Skeletal muscle satellite cell (primary cell): ENCODE measurements at regions not wholly inside any gene's neighbourhood (a gene's known extent, or its start where the extent isn't known, plus 50 kb on each side); places are given as distances from the start of the nearest gene placed in this dataset.

Source experiments
- H3K27me3 ChIP-seq: 2 replicates; pipeline ENCODE4 v1.7.0; 2013; ENCODE audit warnings: low read length; ENCODE audit not compliant: control insufficient read depth, insufficient read depth
- H3K36me3 ChIP-seq: 2 replicates; pipeline ENCODE4 v1.7.0; 2013; ENCODE audit warnings: mild to moderate bottlenecking, control low read depth, low read length; ENCODE audit not compliant: insufficient read depth
- H3K4me1 ChIP-seq: 2 replicates; pipeline ENCODE4 v1.7.0; 2013; ENCODE audit warnings: low read length; ENCODE audit not compliant: control insufficient read depth, insufficient read depth
- H3K4me2 ChIP-seq: 2 replicates; pipeline ENCODE4 v1.7.0; 2013; ENCODE audit warnings: mild to moderate bottlenecking, low read length
- H3K4me3 ChIP-seq: 2 replicates; pipeline ENCODE4 v1.7.0; 2013; ENCODE audit warnings: low read length
- H3K9ac ChIP-seq: 2 replicates; pipeline ENCODE4 v1.7.0; 2013; ENCODE audit warnings: mild to moderate bottlenecking, low read depth, low read length, moderate library complexity
- H3K9me3 ChIP-seq: replicated peaks from 2 replicates; pipeline ENCODE4 v1.7.0; 2013; ENCODE audit warnings: mild to moderate bottlenecking, control low read depth, low read length

DNA sequence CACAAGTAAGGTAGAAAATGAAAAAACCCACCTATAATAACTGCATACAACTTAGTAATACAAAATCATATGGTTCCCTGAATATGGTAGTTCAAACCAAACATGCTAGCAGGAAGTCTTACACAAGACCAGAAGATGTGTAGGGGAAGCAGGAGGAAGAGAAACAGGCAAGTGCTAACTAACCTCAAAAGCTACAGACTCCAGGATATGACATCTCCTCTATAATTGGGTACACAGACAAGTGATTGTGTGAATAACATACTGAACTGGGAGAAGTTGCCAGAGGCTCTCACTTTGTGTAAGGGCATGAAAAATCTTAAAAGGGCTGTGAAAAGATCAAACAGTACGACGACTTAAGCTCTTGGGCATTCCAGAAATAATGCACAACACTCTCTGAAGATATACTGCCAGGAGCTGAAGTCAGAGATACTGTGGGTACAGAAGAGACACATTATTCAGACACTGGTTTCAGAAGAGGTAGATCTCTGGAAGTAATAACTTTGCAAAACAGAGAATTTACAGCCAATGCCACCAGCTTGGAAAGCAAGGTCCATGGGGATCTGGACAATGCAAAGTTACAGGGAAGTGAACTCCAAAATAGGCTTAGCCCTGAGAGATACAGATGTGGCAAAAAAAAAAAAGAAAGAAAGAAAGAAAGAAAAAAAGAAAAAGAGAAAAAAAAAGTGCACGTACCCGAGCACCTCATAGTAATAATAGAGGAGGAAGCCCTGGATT is 767.2 kb downstream of the TNS3 start:
- no peaks in the 10 kb centered on the region for H3K9me3 ChIP-seq
- H3K36me3 ChIP-seq = no peaks in the 10 kb centered on the region
- peaks cover 26% of the 10 kb centered on the region for H3K4me1 ChIP-seq
- no peak overlapping the region for H3K4me2 ChIP-seq
- no peak overlapping the region for H3K9ac ChIP-seq
- no peaks in the 10 kb centered on the region for H3K27me3 ChIP-seq
- H3K4me3 ChIP-seq = no peak overlapping the region

DNA sequence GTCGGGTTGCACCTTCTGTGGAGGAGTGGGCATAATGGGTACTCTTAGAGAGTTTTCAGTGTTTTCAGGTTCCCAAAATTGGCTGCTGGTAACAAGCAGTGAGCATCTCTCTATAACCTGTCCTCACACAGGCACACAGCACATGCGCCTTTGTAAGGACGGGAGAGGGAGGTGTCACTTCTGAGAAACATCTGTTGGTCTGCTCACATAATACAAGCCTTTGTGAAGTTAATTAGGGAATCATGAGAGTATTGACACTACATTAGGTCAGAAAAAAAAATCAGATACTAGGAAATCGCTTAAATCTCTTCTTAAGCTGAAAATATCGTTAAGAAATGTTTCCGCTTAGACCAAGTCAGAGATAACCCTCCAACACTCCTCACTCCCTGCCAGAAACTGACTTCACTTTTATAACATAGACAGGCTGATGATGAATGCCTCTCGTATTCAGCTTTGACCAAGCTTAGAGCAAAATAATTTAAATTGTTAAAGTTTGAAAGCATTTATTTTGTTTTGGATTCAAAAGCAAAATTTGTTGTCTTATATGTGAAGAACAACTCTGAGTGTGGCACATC is 769.7 kb downstream of the TNS3 start:
- Histone ChIP-seq H3K4me1 (peaks cover 26% of the 10 kb centered on the region), H3K9ac (peak overlapping the region; percentile 35), H3K27me3 (no peaks in the 10 kb centered on the region), H3K4me3 (no peak overlapping the region), H3K36me3 (no peaks in the 10 kb centered on the region), H3K9me3 (no peaks in the 10 kb centered on the region), H3K4me2 (peak overlapping the region; percentile 58)

- no peaks in the 10 kb centered on the region for H3K27me3 ChIP-seq
- peak overlapping the region; percentile 69 for H3K9ac ChIP-seq
- H3K4me2 ChIP-seq = peak overlapping the region; percentile 58
- peaks cover 25% of the 10 kb centered on the region for H3K4me1 ChIP-seq
- H3K4me3 ChIP-seq = no peak overlapping the region
- H3K36me3 ChIP-seq = no peaks in the 10 kb centered on the region
- H3K9me3 ChIP-seq = no peaks in the 10 kb centered on the region
These were observed 770.4 kb downstream of the TNS3 start for GRCh38 chr7:46811529-46811928.

GRCh38 chr7:46810986-46811385 is 770.9 kb downstream of the TNS3 start:
- Histone ChIP-seq H3K9ac (peak overlapping the region; percentile 69), H3K36me3 (no peaks in the 10 kb centered on the region), H3K9me3 (no peaks in the 10 kb centered on the region), H3K4me3 (no peak overlapping the region), H3K27me3 (no peaks in the 10 kb centered on the region), H3K4me1 (peaks cover 22% of the 10 kb centered on the region), H3K4me2 (peak overlapping the region; percentile 58)

DNA sequence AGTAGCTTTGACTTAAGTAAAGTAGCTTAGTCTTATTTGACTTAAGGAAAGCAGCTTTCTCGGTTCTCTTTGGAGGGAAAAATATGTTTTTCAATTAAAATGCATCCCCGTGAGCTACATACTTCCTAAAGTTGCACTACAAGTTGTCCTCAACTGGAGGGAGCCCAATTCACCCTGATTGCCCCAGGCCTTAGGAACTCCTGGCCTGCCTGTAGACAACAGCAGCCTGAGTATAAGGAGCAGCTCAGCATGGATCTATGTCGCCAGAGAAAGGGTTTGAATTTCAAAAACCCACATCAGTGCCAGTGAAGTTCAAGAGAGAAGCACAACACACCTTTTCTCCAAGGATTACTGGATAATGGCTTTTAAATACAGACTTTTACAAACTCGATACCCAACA is 772.0 kb downstream of the TNS3 start:
- Histone ChIP-seq H3K9me3 (no peaks in the 10 kb centered on the region), H3K9ac (no peak overlapping the region), H3K4me1 (peaks cover 22% of the 10 kb centered on the region), H3K4me2 (no peak overlapping the region), H3K27me3 (no peaks in the 10 kb centered on the region), H3K36me3 (no peaks in the 10 kb centered on the region), H3K4me3 (no peak overlapping the region)

DNA sequence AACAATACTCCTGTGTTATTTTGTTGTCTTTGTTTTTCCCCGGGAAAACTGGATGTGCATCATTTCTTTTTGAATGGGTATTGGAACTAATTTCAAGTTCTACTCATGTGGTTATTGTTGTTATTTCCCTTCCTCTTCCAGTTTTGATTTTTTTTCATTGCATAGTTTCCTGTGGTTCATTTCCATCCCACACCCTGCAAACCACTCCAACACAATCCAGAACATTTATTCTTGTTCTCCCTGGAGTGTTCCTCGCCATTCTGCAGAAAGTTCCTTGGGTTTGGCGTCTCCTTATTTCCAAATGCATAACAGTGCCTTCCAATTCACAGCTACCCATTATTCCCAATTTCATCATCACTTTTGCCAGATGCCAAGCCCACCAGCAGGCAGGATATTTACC is 775.1 kb downstream of the TNS3 start:
- no peak overlapping the region for H3K4me3 ChIP-seq
- H3K4me2 ChIP-seq = no peak overlapping the region
- no peaks in the 10 kb centered on the region for H3K36me3 ChIP-seq
- no peaks in the 10 kb centered on the region for H3K27me3 ChIP-seq
- H3K4me1 ChIP-seq = peaks cover 11% of the 10 kb centered on the region
- H3K9me3 ChIP-seq = no peaks in the 10 kb centered on the region
- no peak overlapping the region for H3K9ac ChIP-seq

GRCh38 chr7:46802479-46802878 is 779.4 kb downstream of the TNS3 start:
- H3K4me3 ChIP-seq = no peak overlapping the region
- no peak overlapping the region for H3K4me2 ChIP-seq
- no peak overlapping the region for H3K9ac ChIP-seq
- no peaks in the 10 kb centered on the region for H3K27me3 ChIP-seq
- H3K36me3 ChIP-seq = no peaks in the 10 kb centered on the region
- H3K9me3 ChIP-seq = no peaks in the 10 kb centered on the region
- H3K4me1 ChIP-seq = no peaks in the 10 kb centered on the region

DNA sequence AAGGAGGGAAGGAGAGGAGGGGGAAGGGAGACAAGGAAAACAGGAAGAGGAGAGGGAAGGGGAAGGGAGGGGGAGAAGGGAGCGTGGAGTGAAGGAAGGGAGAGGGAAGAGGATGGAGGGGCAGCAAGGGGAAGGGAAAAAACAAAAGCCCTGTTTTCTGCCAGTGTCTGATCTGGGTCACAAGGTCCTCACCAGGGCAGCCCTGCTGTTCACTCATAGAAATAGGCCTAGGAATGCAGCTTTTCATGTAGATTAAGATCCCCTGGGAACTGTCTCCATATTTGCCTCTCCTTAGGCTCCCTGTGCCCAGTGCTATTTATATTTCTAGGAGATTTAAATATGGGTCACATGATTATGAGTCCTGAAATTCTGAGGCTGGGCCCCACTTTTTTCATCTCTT is 790.7 kb downstream of the TNS3 start:
- Histone ChIP-seq H3K36me3 (no peaks in the 10 kb centered on the region), H3K4me1 (peaks cover 9% of the 10 kb centered on the region), H3K9me3 (no peaks in the 10 kb centered on the region), H3K4me2 (no peak overlapping the region), H3K9ac (no peak overlapping the region), H3K4me3 (no peak overlapping the region), H3K27me3 (no peaks in the 10 kb centered on the region)

GRCh38 chr7:46786995-46787394 is 794.9 kb downstream of the TNS3 start:
- H3K4me3 ChIP-seq = no peak overlapping the region
- H3K9ac ChIP-seq = no peak overlapping the region
- no peak overlapping the region for H3K4me2 ChIP-seq

GRCh38 chr7:46786221-46786954 is 795.5 kb downstream of the TNS3 start:
- Histone ChIP-seq H3K36me3 (no peaks in the 10 kb centered on the region), H3K4me2 (peak overlapping the region; percentile 1), H3K9ac (no peak overlapping the region), H3K9me3 (no peaks in the 10 kb centered on the region), H3K27me3 (no peaks in the 10 kb centered on the region), H3K4me3 (no peak overlapping the region), H3K4me1 (peaks cover 23% of the 10 kb centered on the region)

More at GRCh38 chr7:46786995-46787394, 794.9 kb downstream of the TNS3 start:
- Histone ChIP-seq H3K36me3 (no peaks in the 10 kb centered on the region), H3K27me3 (no peaks in the 10 kb centered on the region), H3K9me3 (no peaks in the 10 kb centered on the region), H3K4me1 (peaks cover 24% of the 10 kb centered on the region)

DNA sequence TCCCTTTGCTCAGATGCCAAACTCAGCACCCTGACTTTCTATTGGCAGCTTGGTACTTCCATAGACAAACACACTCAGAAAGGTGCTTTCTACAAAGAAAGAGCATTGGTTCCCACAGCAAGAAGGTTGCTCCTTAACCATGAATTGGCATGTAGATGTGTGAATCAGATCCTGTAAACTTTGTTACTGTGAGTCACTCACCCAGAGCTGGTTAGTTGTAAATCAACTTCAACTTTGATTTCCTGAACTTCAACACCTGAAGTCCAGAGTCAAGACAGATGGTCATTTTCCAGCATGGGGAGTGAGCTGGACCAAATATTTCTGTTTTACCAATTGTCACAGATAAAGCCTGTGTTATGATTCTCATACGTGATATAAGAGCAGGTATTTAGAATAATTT is 797.2 kb downstream of the TNS3 start:
- Histone ChIP-seq H3K4me3 (no peak overlapping the region), H3K9me3 (no peaks in the 10 kb centered on the region), H3K4me2 (no peak overlapping the region), H3K36me3 (no peaks in the 10 kb centered on the region), H3K4me1 (peaks cover 18% of the 10 kb centered on the region), H3K27me3 (no peaks in the 10 kb centered on the region), H3K9ac (no peak overlapping the region)
